ENCODE measurements at regions not wholly inside any gene's neighbourhood (a gene's known extent, or its start where the extent isn't known, plus 50 kb on each side); places are given as distances from the start of the nearest gene placed in this dataset.

- Histone ChIP-seq H3K4me3 (no peak overlapping the region), H3K27ac (no peak overlapping the region), H3K4me1 (replicated peaks in 1 of 2) (no peaks in the 10 kb centered on the region)
- 7 to 47% (median 18%) methylated on average over 1 to 8 of the region's 8 CpGs; no CpG with 5 or more reads in 2 of the 10 experiments for WGBS, 10 experiments
- in situ Hi-C loops (cut with MboI; ENCODE audit: low pct_unique_long_range_greater_than_20kb in 2 of 9, low sequenced_read_pairs in 9 of 9, unreplicated experiment in 9 of 9) = loop anchor here in 2 of 9 experiments (25.0 kb wide), 2 partner anchors 162 to 637 kb away; no protein-coding TSS in a partner anchor
- peak; percentile 67 to 97 (median 88) for ATAC-seq (replicated peaks in 6 of 8)
Measured at GRCh38 chr17:33674685-33675084, 381.6 kb upstream of the ASIC2 start.

- no peak overlapping the region for H3K4me3 ChIP-seq
- 41 to 65% (median 48%) methylated on average over 2 to 3 of the region's 3 CpGs; no CpG with 5 or more reads in 5 of the 10 experiments for WGBS, 10 experiments
- H3K4me1 ChIP-seq (replicated peaks in 1 of 2) = no peaks in the 10 kb centered on the region
- no peak for ATAC-seq (replicated peaks in 6 of 8)
- no peak overlapping the region for H3K27ac ChIP-seq
- in situ Hi-C loops (cut with MboI; ENCODE audit: low pct_unique_long_range_greater_than_20kb in 2 of 9, low sequenced_read_pairs in 9 of 9, unreplicated experiment in 9 of 9) = loop anchor here in 1 of 9 experiments (25.0 kb wide), 1 partner anchor 639 kb away; no protein-coding TSS in a partner anchor
Measured at GRCh38 chr17:33676444-33676843, 383.3 kb upstream of the ASIC2 start.

DNA sequence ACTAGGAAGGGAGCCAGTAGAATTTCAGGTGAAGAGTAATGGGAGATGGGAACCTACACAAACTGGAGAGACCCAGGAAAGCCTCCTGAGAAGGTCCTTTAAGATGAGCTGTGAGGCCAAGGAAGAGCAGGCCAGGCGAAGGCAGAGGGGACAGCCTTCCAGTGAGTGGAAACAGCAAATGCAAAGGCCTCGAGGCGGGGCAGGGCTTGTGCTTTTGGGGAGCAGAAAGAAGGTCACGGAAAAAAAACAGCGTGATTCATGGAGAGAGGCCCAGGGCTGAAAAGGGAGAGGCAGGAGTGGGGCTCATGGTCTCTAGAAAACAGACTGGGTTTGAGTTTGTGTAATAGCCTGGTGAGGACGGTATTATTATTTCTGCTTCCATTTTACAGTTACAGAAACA lies 386.5 kb upstream of the ASIC2 start:
- H3K27ac ChIP-seq = no peak overlapping the region
- H3K4me1 ChIP-seq (replicated peaks in 1 of 2) = no peaks in the 10 kb centered on the region
- H3K4me3 ChIP-seq = no peak overlapping the region
- 0 to 100% (median 63%) methylated on average over 1 to 6 of the region's 6 CpGs; no CpG with 5 or more reads in 1 of the 10 experiments for WGBS, 10 experiments
- in situ Hi-C loops (cut with MboI; ENCODE audit: low pct_unique_long_range_greater_than_20kb in 2 of 9, low sequenced_read_pairs in 9 of 9, unreplicated experiment in 9 of 9) = loop anchor here in 1 of 9 experiments (25.0 kb wide), 1 partner anchor 642 kb away; no protein-coding TSS in a partner anchor
- ATAC-seq (replicated peaks in 6 of 8) = peak in 2 of 8 experiments; percentile 53 to 67

DNA sequence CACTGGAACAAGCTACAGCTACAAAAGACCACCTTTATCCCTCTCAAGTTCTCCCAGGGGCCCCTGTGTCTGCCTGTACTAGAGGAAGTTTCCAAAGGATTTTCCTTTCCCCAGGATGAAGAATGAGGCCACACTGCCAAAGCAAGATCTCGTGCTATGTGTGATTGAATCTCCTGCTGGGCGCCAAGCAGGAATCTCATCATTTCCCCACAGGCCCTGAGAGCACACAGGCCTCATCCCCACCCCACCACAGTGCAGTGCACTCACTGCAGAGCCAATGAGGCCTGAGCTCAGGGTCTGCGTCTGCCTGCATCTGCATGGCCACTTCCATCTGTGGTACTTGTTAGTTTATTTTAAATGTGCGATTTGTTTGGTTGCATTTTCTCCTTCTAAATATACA lies 387.4 kb upstream of the ASIC2 start:
- H3K27ac ChIP-seq = no peak overlapping the region
- WGBS, 10 experiments = 20 to 80% (median 69%) methylated on average over 1 to 4 of the region's 4 CpGs; no CpG with 5 or more reads in 4 of the 10 experiments
- ATAC-seq (replicated peaks in 6 of 8) = peak in 1 of 8 experiments; percentile 31
- H3K4me1 ChIP-seq (replicated peaks in 1 of 2) = no peaks in the 10 kb centered on the region
- in situ Hi-C loops (cut with MboI; ENCODE audit: low pct_unique_long_range_greater_than_20kb in 2 of 9, low sequenced_read_pairs in 9 of 9, unreplicated experiment in 9 of 9) = loop anchor here in 1 of 9 experiments (25.0 kb wide), 1 partner anchor 643 kb away; no protein-coding TSS in a partner anchor
- H3K4me3 ChIP-seq = no peak overlapping the region

DNA sequence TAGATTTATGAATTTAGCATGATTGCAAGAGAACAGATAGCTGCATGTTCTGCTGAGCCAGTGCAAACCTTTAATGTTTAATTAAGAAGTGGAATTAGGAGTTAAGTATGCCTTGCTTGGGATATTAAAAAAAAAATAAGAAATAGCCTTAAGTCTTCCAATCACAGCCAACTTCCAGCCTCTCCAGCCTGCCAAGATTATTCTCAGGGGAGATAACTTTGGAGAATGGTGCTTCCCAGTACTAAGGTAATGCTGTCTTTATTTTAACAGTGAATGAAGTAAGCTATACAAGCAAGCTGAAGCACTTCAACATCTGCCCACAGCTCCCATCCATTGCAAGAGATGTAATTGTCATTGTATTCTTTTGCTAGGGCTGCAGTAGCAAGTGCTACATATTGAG lies 389.5 kb upstream of the ASIC2 start:
- Histone ChIP-seq H3K4me3 (no peak overlapping the region), H3K4me1 (replicated peaks in 1 of 2) (no peaks in the 10 kb centered on the region), H3K27ac (no peak overlapping the region)
- in situ Hi-C loops (cut with MboI; ENCODE audit: low pct_unique_long_range_greater_than_20kb in 2 of 9, low sequenced_read_pairs in 9 of 9, unreplicated experiment in 9 of 9) = loop anchor here in 1 of 9 experiments (25.0 kb wide), 1 partner anchor 645 kb away; no protein-coding TSS in a partner anchor
- ATAC-seq (replicated peaks in 6 of 8) = no peak

DNA sequence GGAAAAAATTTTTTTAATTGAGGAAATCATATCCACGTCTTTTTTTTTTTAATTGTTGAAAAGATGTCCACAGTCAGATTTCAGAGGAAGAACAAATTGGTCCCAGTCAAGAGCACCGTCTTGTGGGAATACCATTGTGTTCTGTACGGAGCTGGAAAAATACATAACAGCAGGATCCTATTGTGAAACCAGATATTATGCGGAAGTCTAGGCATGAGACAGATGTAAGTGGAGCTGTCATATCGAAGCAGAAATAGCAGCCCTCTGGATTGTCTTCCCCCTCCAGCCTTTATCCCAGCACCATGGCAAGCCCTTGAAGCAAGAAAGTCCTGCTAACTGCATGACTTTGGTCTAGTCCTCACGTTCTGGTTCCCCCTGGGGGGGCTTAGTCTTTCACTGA lies 391.6 kb upstream of the ASIC2 start:
- H3K27ac ChIP-seq = no peak overlapping the region
- in situ Hi-C loops (cut with MboI; ENCODE audit: low pct_unique_long_range_greater_than_20kb in 2 of 9, low sequenced_read_pairs in 9 of 9, unreplicated experiment in 9 of 9) = loop anchor here in 1 of 9 experiments (25.0 kb wide), 1 partner anchor 647 kb away; no protein-coding TSS in a partner anchor
- no peak for ATAC-seq (replicated peaks in 6 of 8)
- no peaks in the 10 kb centered on the region for H3K4me1 ChIP-seq (replicated peaks in 1 of 2)
- no peak overlapping the region for H3K4me3 ChIP-seq
- 28 to 89% (median 74%) methylated on average over 3 to 5 of the region's 6 CpGs; no CpG with 5 or more reads in 1 of the 10 experiments for WGBS, 10 experiments

DNA sequence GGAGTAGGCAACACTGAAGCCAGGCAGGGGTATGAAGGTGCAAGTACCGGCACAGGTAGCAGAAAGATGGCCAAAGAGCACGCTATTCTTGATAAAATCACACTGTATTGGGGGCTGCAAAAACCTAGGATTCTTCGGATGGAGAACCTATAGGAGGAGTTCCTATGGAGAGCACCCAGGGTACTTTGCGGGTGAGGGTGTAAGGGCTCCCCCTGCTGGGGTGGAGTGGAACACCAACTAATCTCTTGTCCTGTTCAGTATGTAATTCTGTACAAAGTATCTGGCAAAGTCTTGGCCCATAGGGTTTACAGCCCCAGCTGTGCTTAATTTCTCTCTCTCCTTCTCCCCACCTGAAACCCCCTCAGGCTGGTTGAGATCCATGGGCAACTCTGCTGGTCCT lies 393.1 kb upstream of the ASIC2 start:
- Histone ChIP-seq H3K4me1 (replicated peaks in 1 of 2) (no peaks in the 10 kb centered on the region), H3K27ac (no peak overlapping the region), H3K4me3 (no peak overlapping the region)
- WGBS, 10 experiments = 0 to 100% (median 79%) methylated on average over 1 to 4 of the region's 4 CpGs; no CpG with 5 or more reads in 4 of the 10 experiments
- in situ Hi-C loops (cut with MboI; ENCODE audit: low pct_unique_long_range_greater_than_20kb in 2 of 9, low sequenced_read_pairs in 9 of 9, unreplicated experiment in 9 of 9) = loop anchor here in 1 of 9 experiments (25.0 kb wide), 1 partner anchor 649 kb away; no protein-coding TSS in a partner anchor
- peak in 3 of 8 experiments; percentile 30 to 60 (median 40) for ATAC-seq (replicated peaks in 6 of 8)

DNA sequence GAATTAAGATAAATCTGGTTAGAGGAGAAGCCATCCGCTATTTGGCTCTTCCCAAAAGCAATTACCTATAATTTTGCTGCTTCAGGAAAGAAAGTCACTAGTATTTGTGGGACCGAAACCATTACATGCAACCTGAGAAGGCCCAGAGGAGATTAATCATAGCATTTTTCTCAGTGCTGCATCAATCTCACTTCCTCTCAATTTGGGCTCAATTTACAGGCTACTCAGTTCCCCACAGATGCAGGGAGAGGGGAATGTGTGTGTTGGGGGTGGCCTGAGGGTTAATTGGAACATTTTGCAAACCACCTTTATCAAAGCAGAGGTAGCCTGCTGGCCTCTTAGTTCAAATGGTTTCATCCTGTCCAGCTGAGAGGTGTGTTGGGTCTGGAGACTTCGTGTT lies 394.7 kb upstream of the ASIC2 start:
- in situ Hi-C loops (cut with MboI; ENCODE audit: low pct_unique_long_range_greater_than_20kb in 2 of 9, low sequenced_read_pairs in 9 of 9, unreplicated experiment in 9 of 9) = loop anchor here in 1 of 9 experiments (25.0 kb wide), 1 partner anchor 651 kb away; no protein-coding TSS in a partner anchor
- 22 to 100% (median 70%) methylated on average over 1 to 3 of the region's 3 CpGs; no CpG with 5 or more reads in 1 of the 10 experiments for WGBS, 10 experiments
- ATAC-seq (replicated peaks in 6 of 8) = no peak

DNA sequence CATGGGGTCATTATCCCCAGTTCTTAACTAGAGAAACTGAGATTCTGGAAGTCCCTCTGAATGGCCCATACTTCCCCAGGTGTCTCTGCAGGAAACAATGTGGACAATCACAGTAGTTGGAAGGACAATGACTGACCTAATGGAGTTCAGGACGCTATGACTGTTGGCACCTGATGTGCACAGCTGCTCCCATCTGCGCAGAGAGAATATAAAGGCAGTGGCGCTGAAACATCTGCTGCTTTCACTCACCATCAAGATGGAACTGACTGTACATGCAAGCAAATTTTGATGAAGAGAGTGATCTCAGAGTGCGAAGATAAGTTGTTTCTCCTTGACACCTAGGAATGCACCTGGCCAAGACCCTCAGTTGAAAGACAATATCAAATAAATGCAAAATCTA lies 395.7 kb upstream of the ASIC2 start:
- 40 to 100% (median 74%) methylated on average over 1 to 4 of the region's 4 CpGs; no CpG with 5 or more reads in 4 of the 10 experiments for WGBS, 10 experiments
- Histone ChIP-seq H3K4me3 (no peak overlapping the region), H3K4me1 (replicated peaks in 1 of 2) (no peaks in the 10 kb centered on the region), H3K27ac (no peak overlapping the region)
- in situ Hi-C loops (cut with MboI; ENCODE audit: low pct_unique_long_range_greater_than_20kb in 2 of 9, low sequenced_read_pairs in 9 of 9, unreplicated experiment in 9 of 9) = loop anchor here in 1 of 9 experiments (25.0 kb wide), 1 partner anchor 651 kb away; no protein-coding TSS in a partner anchor
- ATAC-seq (replicated peaks in 6 of 8) = no peak

More for the DNA sequence above, 394.7 kb upstream of the ASIC2 start:
- Histone ChIP-seq H3K27ac (no peak overlapping the region), H3K4me3 (no peak overlapping the region), H3K4me1 (replicated peaks in 1 of 2) (no peaks in the 10 kb centered on the region)

DNA sequence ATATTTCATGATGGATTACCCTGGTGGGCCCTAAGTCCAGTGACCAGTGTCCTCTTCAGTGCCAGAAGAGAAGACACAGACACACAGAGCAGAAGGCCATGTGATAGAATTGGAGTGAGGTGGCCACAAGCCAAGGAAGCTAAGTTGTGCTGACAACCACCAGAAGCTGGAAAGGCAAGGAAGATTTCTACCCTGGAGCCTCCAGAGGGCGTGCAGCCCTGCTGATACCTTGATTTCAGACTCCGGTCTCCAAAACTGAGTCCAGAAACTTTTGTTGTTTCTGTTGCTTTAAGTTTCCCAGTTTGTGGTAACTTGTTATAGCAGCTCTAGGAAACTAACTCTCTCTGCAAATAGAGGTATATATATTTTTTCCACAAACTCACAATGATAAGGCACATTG lies 396.6 kb upstream of the ASIC2 start:
- in situ Hi-C loops (cut with MboI; ENCODE audit: low pct_unique_long_range_greater_than_20kb in 2 of 9, low sequenced_read_pairs in 9 of 9, unreplicated experiment in 9 of 9) = loop anchor here in 1 of 9 experiments (25.0 kb wide), 1 partner anchor 652 kb away; no protein-coding TSS in a partner anchor
- no peak for ATAC-seq (replicated peaks in 6 of 8)
- Histone ChIP-seq H3K4me1 (replicated peaks in 1 of 2) (no peaks in the 10 kb centered on the region), H3K27ac (no peak overlapping the region), H3K4me3 (no peak overlapping the region)
- WGBS, 10 experiments = 7 to 83% (median 73%) methylated on average over 1 to 2 of the region's 2 CpGs; no CpG with 5 or more reads in 4 of the 10 experiments

DNA sequence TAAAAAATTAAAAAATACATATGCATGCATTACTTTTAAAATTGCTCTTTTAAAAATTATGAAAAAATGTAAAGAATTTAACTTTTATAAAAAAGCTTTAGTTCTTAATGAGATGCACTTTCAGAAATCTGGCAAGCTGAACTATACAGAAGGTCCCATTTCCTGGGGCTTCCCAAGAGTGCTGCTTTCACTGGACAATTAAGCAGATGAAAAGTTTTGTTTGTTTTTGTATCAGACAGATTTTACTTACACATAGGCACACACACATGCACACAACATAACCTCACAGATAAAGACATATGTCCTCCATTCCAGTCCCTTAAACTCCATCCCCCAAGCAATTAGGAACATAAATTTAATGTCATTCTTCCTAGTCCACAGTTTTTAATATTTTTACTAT lies 402.3 kb upstream of the ASIC2 start:
- in situ Hi-C loops (cut with MboI; ENCODE audit: low pct_unique_long_range_greater_than_20kb in 2 of 9, low sequenced_read_pairs in 9 of 9, unreplicated experiment in 9 of 9) = loop anchor here in 1 of 9 experiments (25.0 kb wide), 1 partner anchor 658 kb away; no protein-coding TSS in a partner anchor
- ATAC-seq (replicated peaks in 6 of 8) = no peak
- Histone ChIP-seq H3K4me1 (replicated peaks in 1 of 2) (peaks cover 0 to 5% of the 10 kb centered on the region in 2 donors), H3K27ac (no peak overlapping the region), H3K4me3 (no peak overlapping the region)

DNA sequence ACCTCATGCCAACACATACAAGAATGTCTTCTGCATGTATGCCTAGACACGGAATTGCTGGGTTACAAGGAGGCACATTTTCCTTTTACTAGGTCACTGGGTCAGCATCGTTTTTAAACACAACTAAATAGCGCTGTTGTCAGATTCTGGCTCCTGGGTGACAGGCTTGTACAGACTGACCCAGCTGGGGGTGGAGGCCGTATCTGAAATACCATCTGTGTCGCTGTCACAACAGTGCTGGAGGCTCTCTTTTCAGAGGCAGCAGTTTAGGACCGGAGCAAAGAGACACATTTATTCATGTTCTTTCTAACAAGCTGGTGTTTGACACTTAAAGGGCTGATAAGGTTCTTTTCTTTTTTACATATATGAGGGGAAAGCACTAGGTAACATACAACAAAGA lies 403.0 kb upstream of the ASIC2 start:
- 19 to 65% (median 49%) methylated on average over 2 to 5 of the region's 6 CpGs; no CpG with 5 or more reads in 2 of the 10 experiments for WGBS, 10 experiments
- in situ Hi-C loops (cut with MboI; ENCODE audit: low pct_unique_long_range_greater_than_20kb in 2 of 9, low sequenced_read_pairs in 9 of 9, unreplicated experiment in 9 of 9) = loop anchor here in 1 of 9 experiments (25.0 kb wide), 1 partner anchor 659 kb away; no protein-coding TSS in a partner anchor

GRCh38 chr17:33697557-33697956 lies 404.5 kb upstream of the ASIC2 start:
- Histone ChIP-seq H3K4me3 (no peak overlapping the region), H3K4me1 (replicated peaks in 1 of 2) (peaks cover 0 to 5% of the 10 kb centered on the region in 2 donors), H3K27ac (no peak overlapping the region)
- in situ Hi-C loops (cut with MboI; ENCODE audit: low pct_unique_long_range_greater_than_20kb in 2 of 9, low sequenced_read_pairs in 9 of 9, unreplicated experiment in 9 of 9) = loop anchor here in 1 of 9 experiments (25.0 kb wide), 1 partner anchor 660 kb away; no protein-coding TSS in a partner anchor
- 0 to 83% (median 33%) methylated on average over 1 of the region's 1 CpG; no CpG with 5 or more reads in 5 of the 10 experiments for WGBS, 10 experiments
- no peak for ATAC-seq (replicated peaks in 6 of 8)

More for the DNA sequence above, 403.0 kb upstream of the ASIC2 start:
- Histone ChIP-seq H3K4me3 (no peak overlapping the region), H3K4me1 (replicated peaks in 1 of 2) (peaks cover 0 to 5% of the 10 kb centered on the region in 2 donors), H3K27ac (no peak overlapping the region)
- ATAC-seq (replicated peaks in 6 of 8) = peak in 1 of 8 experiments; percentile 83
